A673 (cell line): ENCODE measurements at regions not wholly inside any gene's neighbourhood (a gene's known extent, or its start where the extent isn't known, plus 50 kb on each side); places are given as distances from the start of the nearest gene placed in this dataset.

Experiments
- EZH2 ChIP-seq: fragments of 200-600 bp; sonication (generic); IDR thresholded peaks from 2 replicates; pipeline ENCODE4 v1.6.1; 2017; ENCODE audit warnings: borderline replicate concordance, low read depth, mild to moderate bottlenecking, mixed read lengths, antibody characterized with exemption, low read length; ENCODE audit not compliant: poor library complexity, severe bottlenecking
- TF ChIP-seq, protein P1 (sequence below): fragments of 300-800, 200-600 bp; sonication (generic); conservative IDR thresholded peaks from 2 replicates; pipeline ENCODE4 v1.5.1; 2017; ENCODE audit warnings: low read depth, mild to moderate bottlenecking, antibody characterized with exemption, low read length, moderate library complexity, mixed read lengths

DNA sequence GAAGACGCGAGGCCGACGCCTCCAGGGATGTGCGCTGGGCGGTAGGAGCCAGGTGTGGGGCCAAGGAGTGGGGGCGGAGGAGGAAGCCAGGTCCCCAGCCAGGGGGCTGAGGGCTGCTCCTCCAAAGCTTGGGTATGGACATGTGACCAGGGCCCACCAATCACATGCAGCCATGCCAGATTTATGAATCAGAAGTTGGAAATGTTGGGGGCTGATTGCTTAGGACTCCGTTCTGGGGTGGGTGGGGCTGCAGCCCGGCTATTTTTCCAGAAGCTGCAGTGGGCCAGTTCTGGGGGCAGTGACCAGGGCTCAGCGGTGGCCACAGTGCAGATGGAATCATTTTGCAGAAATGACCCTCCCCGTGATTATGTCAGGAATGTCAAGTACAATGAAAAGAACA, 96.0 kb downstream of the CEBPB start:
- TF ChIP-seq, protein P1, sequence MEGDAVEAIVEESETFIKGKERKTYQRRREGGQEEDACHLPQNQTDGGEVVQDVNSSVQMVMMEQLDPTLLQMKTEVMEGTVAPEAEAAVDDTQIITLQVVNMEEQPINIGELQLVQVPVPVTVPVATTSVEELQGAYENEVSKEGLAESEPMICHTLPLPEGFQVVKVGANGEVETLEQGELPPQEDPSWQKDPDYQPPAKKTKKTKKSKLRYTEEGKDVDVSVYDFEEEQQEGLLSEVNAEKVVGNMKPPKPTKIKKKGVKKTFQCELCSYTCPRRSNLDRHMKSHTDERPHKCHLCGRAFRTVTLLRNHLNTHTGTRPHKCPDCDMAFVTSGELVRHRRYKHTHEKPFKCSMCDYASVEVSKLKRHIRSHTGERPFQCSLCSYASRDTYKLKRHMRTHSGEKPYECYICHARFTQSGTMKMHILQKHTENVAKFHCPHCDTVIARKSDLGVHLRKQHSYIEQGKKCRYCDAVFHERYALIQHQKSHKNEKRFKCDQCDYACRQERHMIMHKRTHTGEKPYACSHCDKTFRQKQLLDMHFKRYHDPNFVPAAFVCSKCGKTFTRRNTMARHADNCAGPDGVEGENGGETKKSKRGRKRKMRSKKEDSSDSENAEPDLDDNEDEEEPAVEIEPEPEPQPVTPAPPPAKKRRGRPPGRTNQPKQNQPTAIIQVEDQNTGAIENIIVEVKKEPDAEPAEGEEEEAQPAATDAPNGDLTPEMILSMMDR = no peak
- no peak for TF ChIP-seq EZH2
